ENCODE measurements at regions not wholly inside any gene's neighbourhood (a gene's known extent, or its start where the extent isn't known, plus 50 kb on each side); places are given as distances from the start of the nearest gene placed in this dataset.
"Not testable (repeated sequence)": the region's sequence is repeated elsewhere in the genome, so short reads cannot be mapped to it uniquely, and the experiment has no call there.

- no peak overlapping the region for H3K4me3 ChIP-seq (ENCODE audit: low read depth, low read length)
- TF ChIP-seq, protein P1, sequence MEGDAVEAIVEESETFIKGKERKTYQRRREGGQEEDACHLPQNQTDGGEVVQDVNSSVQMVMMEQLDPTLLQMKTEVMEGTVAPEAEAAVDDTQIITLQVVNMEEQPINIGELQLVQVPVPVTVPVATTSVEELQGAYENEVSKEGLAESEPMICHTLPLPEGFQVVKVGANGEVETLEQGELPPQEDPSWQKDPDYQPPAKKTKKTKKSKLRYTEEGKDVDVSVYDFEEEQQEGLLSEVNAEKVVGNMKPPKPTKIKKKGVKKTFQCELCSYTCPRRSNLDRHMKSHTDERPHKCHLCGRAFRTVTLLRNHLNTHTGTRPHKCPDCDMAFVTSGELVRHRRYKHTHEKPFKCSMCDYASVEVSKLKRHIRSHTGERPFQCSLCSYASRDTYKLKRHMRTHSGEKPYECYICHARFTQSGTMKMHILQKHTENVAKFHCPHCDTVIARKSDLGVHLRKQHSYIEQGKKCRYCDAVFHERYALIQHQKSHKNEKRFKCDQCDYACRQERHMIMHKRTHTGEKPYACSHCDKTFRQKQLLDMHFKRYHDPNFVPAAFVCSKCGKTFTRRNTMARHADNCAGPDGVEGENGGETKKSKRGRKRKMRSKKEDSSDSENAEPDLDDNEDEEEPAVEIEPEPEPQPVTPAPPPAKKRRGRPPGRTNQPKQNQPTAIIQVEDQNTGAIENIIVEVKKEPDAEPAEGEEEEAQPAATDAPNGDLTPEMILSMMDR (IDR thresholded peaks at IDR 0.05; ENCODE audit: insufficient read depth, low read length, poor library complexity, severe bottlenecking): no peak
- DNase-seq (ENCODE audit: low read depth): no peak
- H3K27me3 ChIP-seq (ENCODE audit: control insufficient read depth, insufficient read depth, low read length): no peaks in the 10 kb centered on the region
- no peaks in the 10 kb centered on the region for H3K36me3 ChIP-seq (ENCODE audit: control insufficient read depth, insufficient read depth, low read length)
Measured at GRCh38 chr5:52148679-52149078, 639.0 kb upstream of the ITGA1 start.

DNA sequence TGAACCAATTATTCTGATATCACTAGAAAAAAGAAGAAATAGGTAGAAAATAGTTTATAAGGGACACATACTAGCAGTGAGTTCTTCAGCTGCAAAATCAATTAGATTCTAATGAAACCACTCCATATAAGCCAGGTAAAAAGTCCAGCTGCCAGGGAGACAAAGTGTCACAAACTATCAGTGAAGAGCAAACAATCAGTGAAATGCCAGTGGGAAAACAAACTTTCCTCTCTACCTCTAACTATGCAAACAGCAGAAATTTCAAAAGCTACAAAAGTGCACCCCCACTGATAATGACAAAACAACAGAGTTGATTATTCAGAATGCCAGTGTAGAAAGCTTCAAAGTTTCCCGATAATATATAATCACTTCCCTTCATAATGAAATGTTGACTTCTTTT is 637.2 kb upstream of the ITGA1 start:
- no peak for DNase-seq (ENCODE audit: low read depth)
- Histone ChIP-seq H3K36me3 (ENCODE audit: control insufficient read depth, insufficient read depth, low read length) (no peaks in the 10 kb centered on the region), H3K4me3 (ENCODE audit: low read depth, low read length) (no peak overlapping the region), H3K27me3 (ENCODE audit: control insufficient read depth, insufficient read depth, low read length) (no peaks in the 10 kb centered on the region)
- TF ChIP-seq, protein P1 (IDR thresholded peaks at IDR 0.05; ENCODE audit: insufficient read depth, low read length, poor library complexity, severe bottlenecking): no peak

GRCh38 chr5:52156809-52157208 is 630.9 kb upstream of the ITGA1 start:
- H3K4me3 ChIP-seq (ENCODE audit: low read depth, low read length); DNase-seq (ENCODE audit: low read depth); H3K36me3 ChIP-seq (ENCODE audit: control insufficient read depth, insufficient read depth, low read length); H3K27me3 ChIP-seq (ENCODE audit: control insufficient read depth, insufficient read depth, low read length): not testable (repeated sequence)

- not testable (repeated sequence) for H3K36me3 ChIP-seq (ENCODE audit: control insufficient read depth, insufficient read depth, low read length); DNase-seq (ENCODE audit: low read depth); H3K4me3 ChIP-seq (ENCODE audit: low read depth, low read length); H3K27me3 ChIP-seq (ENCODE audit: control insufficient read depth, insufficient read depth, low read length)
Measured at GRCh38 chr5:52165806-52166205, 621.9 kb upstream of the ITGA1 start.

GRCh38 chr5:52173133-52173532 is 614.6 kb upstream of the ITGA1 start:
- H3K27me3 ChIP-seq (ENCODE audit: control insufficient read depth, insufficient read depth, low read length): no peaks in the 10 kb centered on the region
- no peak overlapping the region for H3K4me3 ChIP-seq (ENCODE audit: low read depth, low read length)
- DNase-seq (ENCODE audit: low read depth): no peak
- H3K36me3 ChIP-seq (ENCODE audit: control insufficient read depth, insufficient read depth, low read length): no peaks in the 10 kb centered on the region
- TF ChIP-seq, protein P1 (IDR thresholded peaks at IDR 0.05; ENCODE audit: insufficient read depth, low read length, poor library complexity, severe bottlenecking): no peak

GRCh38 chr5:52177193-52177592 is 610.5 kb upstream of the ITGA1 start:
- Histone ChIP-seq H3K36me3 (ENCODE audit: control insufficient read depth, insufficient read depth, low read length) (no peaks in the 10 kb centered on the region), H3K4me3 (ENCODE audit: low read depth, low read length) (no peak overlapping the region), H3K27me3 (ENCODE audit: control insufficient read depth, insufficient read depth, low read length) (no peaks in the 10 kb centered on the region)
- TF ChIP-seq, protein P1 (IDR thresholded peaks at IDR 0.05; ENCODE audit: insufficient read depth, low read length, poor library complexity, severe bottlenecking): no peak
- no peak for DNase-seq (ENCODE audit: low read depth)

- TF ChIP-seq, protein P1 (IDR thresholded peaks at IDR 0.05; ENCODE audit: insufficient read depth, low read length, poor library complexity, severe bottlenecking): no peak
- H3K36me3 ChIP-seq (ENCODE audit: control insufficient read depth, insufficient read depth, low read length): no peaks in the 10 kb centered on the region
- no peak for DNase-seq (ENCODE audit: low read depth)
- H3K27me3 ChIP-seq (ENCODE audit: control insufficient read depth, insufficient read depth, low read length): no peaks in the 10 kb centered on the region
- H3K4me3 ChIP-seq (ENCODE audit: low read depth, low read length): no peak overlapping the region
Measured at GRCh38 chr5:52181403-52181802, 606.3 kb upstream of the ITGA1 start.

Measured in kidney epithelial cell (primary cell).